AG04450 (cell line): ENCODE measurements at regions not wholly inside any gene's neighbourhood (a gene's known extent, or its start where the extent isn't known, plus 50 kb on each side); places are given as distances from the start of the nearest gene placed in this dataset.

Source experiments
- CTCF ChIA-PET: fragments of 300-600, 350-600 bp; formaldehyde crosslinking; extraction: SDS; loops from one replicate; lab custom pipeline; 2022; ENCODE audit warnings: antibody characterized with exemption, inconsistent platforms; lab: Charles Lee
- POLR2A ChIA-PET: fragments of 350-600 bp; formaldehyde crosslinking; extraction: SDS; loops from one replicate; lab custom pipeline; 2021; ENCODE audit warnings: antibody characterized with exemption, inconsistent platforms; lab: Yijun Ruan, JAX
- DNase-seq: peaks from one replicate; pipeline ENCODE4 v3.0.0-alpha.2; 2011; ENCODE audit warnings: low read depth, low spot score
- H3K27ac ChIP-seq: one replicate; pipeline ENCODE4 v1.5.1; 2012; ENCODE audit warnings: low read depth, low read length, control low read depth
- H3K27me3 ChIP-seq: one replicate; pipeline ENCODE4 v1.6.0; 2012; ENCODE audit warnings: low read length; ENCODE audit not compliant: control insufficient read depth, insufficient read depth
- H3K4me3 ChIP-seq: 2 replicates; pipeline ENCODE4 v1.5.1; 2011; ENCODE audit warnings: mild to moderate bottlenecking, low read depth, low read length, control low read depth
- H3K9me3 ChIP-seq: 2 replicates; pipeline ENCODE4 v1.5.1; 2012; ENCODE audit warnings: low read length; ENCODE audit not compliant: control insufficient read depth, insufficient read depth
- TF ChIP-seq, protein P1 (sequence below): IDR thresholded peaks from 2 replicates; pipeline ENCODE4 v1.5.1; 2011; ENCODE audit warnings: low read depth, low read length, control low read depth, inconsistent platforms

- no peak for DNase-seq
- POLR2A ChIA-PET: no interaction called here
Observed at GRCh38 chr6:1118287-1118647, 193.6 kb upstream of the FOXQ1 start.

GRCh38 chr6:1117530-1118286 lies 194.2 kb upstream of the FOXQ1 start:
- no peaks in the 10 kb centered on the region for H3K9me3 ChIP-seq
- CTCF ChIA-PET: no interaction called here
- TF ChIP-seq, protein P1, sequence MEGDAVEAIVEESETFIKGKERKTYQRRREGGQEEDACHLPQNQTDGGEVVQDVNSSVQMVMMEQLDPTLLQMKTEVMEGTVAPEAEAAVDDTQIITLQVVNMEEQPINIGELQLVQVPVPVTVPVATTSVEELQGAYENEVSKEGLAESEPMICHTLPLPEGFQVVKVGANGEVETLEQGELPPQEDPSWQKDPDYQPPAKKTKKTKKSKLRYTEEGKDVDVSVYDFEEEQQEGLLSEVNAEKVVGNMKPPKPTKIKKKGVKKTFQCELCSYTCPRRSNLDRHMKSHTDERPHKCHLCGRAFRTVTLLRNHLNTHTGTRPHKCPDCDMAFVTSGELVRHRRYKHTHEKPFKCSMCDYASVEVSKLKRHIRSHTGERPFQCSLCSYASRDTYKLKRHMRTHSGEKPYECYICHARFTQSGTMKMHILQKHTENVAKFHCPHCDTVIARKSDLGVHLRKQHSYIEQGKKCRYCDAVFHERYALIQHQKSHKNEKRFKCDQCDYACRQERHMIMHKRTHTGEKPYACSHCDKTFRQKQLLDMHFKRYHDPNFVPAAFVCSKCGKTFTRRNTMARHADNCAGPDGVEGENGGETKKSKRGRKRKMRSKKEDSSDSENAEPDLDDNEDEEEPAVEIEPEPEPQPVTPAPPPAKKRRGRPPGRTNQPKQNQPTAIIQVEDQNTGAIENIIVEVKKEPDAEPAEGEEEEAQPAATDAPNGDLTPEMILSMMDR: no peak
- no peak overlapping the region for H3K4me3 ChIP-seq
- H3K27me3 ChIP-seq: peaks cover 4% of the 10 kb centered on the region
- no peak overlapping the region for H3K27ac ChIP-seq
- DNase-seq: no peak
- POLR2A ChIA-PET: interaction anchor here (0.5 kb wide), 1 partner anchor 94 kb away, joined by 3 read pairs; no protein-coding TSS in a partner anchor

More at GRCh38 chr6:1118287-1118647, 193.6 kb upstream of the FOXQ1 start:
- Histone ChIP-seq H3K27ac (no peak overlapping the region), H3K4me3 (no peak overlapping the region), H3K27me3 (peaks cover 4% of the 10 kb centered on the region), H3K9me3 (no peaks in the 10 kb centered on the region)
- TF ChIP-seq, protein P1: no peak
- CTCF ChIA-PET: no interaction called here

DNA sequence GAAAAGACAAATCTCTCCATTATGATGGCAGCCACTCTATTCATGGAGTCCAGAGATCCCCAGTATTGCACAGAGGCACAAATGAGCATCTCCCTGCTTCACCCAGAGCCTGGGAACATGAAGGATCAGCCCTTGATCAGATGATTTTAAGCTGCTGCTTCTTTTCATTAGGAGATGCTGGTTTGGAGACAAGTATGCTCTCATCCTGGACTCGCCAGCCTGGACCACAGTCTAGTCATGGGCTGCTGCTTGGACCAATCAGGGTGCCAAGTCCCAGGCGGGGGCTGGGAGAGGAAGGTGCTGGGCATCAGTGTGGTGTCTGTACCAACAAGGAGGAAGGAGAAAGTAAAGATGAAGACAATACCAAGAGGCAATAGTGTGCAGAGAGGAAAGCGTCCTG lies 195.7 kb upstream of the FOXQ1 start:
- ChIA-PET CTCF (no interaction called here), POLR2A (no interaction called here)
- Histone ChIP-seq H3K27ac (no peak overlapping the region), H3K9me3 (no peaks in the 10 kb centered on the region), H3K4me3 (no peak overlapping the region), H3K27me3 (peaks cover 2% of the 10 kb centered on the region)
- TF ChIP-seq, protein P1: no peak
- no peak for DNase-seq

DNA sequence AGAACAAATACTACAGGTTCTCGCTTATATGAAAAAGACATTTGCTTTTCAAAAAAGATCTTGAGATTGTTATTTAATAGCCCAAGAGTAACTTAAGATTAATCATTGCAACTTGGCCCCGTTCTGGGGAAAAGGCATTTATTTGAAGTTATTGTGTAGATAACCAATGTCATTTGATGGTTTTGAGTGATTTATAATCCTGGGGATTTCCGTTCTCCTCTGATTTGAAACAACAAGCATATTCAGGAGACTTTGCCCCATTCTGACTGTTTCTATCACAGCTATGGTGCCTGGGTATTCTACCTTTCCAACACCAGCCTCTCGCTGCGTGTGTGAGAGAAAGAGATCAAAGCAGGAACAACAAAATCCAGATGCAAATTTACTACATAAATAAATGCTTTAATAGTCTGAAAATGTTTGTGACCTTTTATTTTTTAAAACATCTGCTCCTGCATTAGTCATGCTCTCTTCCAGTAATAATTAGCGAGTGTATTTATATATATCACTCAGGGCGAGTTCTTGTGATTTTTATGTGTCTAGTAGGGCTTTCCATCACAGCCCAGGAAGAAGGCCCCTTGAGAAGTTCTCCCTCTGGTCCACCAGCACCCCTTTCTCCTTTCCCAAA lies 197.9 kb upstream of the FOXQ1 start:
- ChIA-PET POLR2A (no interaction called here), CTCF (no interaction called here)
- no peaks in the 10 kb centered on the region for H3K9me3 ChIP-seq
- H3K27me3 ChIP-seq: peaks cover 2% of the 10 kb centered on the region
- no peak for DNase-seq
- no peak overlapping the region for H3K4me3 ChIP-seq
- H3K27ac ChIP-seq: no peak overlapping the region
- TF ChIP-seq, protein P1: no peak

GRCh38 chr6:1111361-1111760 lies 200.5 kb upstream of the FOXQ1 start:
- Histone ChIP-seq H3K4me3 (no peak overlapping the region), H3K27ac (no peak overlapping the region), H3K27me3 (peaks cover 2% of the 10 kb centered on the region), H3K9me3 (no peaks in the 10 kb centered on the region)
- TF ChIP-seq, protein P1: no peak
- no peak for DNase-seq
- ChIA-PET CTCF (no interaction called here), POLR2A (no interaction called here)
